ENCODE measurements at regions not wholly inside any gene's neighbourhood (a gene's known extent, or its start where the extent isn't known, plus 50 kb on each side); places are given as distances from the start of the nearest gene placed in this dataset.

GRCh38 chr15:61299075-61299763, 70.1 kb upstream of the RORA start:
- DNase-seq: no peak
- no peak overlapping the region for H3K27ac Mint-ChIP-seq

GRCh38 chr15:61295239-61295638, 66.1 kb upstream of the RORA start:
- Mint-ChIP-seq H3K27me3 (peaks cover 3% of the 10 kb centered on the region), H3K4me3 (no peak overlapping the region), H3K36me3 (ENCODE audit: low read depth) (no peaks in the 10 kb centered on the region), H3K9me3 (peaks cover 3% of the 10 kb centered on the region), H3K4me1 (no peaks in the 10 kb centered on the region), H3K27ac (no peak overlapping the region)
- POLR2A ChIA-PET: no interaction called here
- DNase-seq (no peak), ATAC-seq (ENCODE audit: low read depth) (no peak)
- CTCF ChIA-PET: no interaction called here
- TF ChIP-seq CTCF (IDR thresholded peaks at IDR 0.05): no peak
- intact Hi-C loops (cut with micrococcal nuclease): no loop called here

More at GRCh38 chr15:61299075-61299763, 70.1 kb upstream of the RORA start:
- no peak for TF ChIP-seq CTCF (IDR thresholded peaks at IDR 0.05)
- Mint-ChIP-seq H3K9me3 (no peaks in the 10 kb centered on the region), H3K4me3 (no peak overlapping the region), H3K4me1 (no peaks in the 10 kb centered on the region), H3K27me3 (peaks cover 3% of the 10 kb centered on the region), H3K36me3 (ENCODE audit: low read depth) (no peaks in the 10 kb centered on the region)
- ChIA-PET POLR2A (no interaction called here), CTCF (no interaction called here)
- ATAC-seq (ENCODE audit: low read depth): no peak
- intact Hi-C loops (cut with micrococcal nuclease): no loop called here

GRCh38 chr15:61282661-61283060, 53.6 kb upstream of the RORA start:
- intact Hi-C loops (cut with micrococcal nuclease): no loop called here
- no peak for TF ChIP-seq CTCF (IDR thresholded peaks at IDR 0.05)
- DNase-seq: no peak
- Mint-ChIP-seq H3K9me3 (no peaks in the 10 kb centered on the region), H3K36me3 (ENCODE audit: low read depth) (no peaks in the 10 kb centered on the region), H3K4me1 (no peaks in the 10 kb centered on the region), H3K4me3 (no peak overlapping the region), H3K27ac (no peak overlapping the region), H3K27me3 (peaks cover 14% of the 10 kb centered on the region)
- POLR2A ChIA-PET: no interaction called here
- CTCF ChIA-PET: no interaction called here
- no peak for ATAC-seq (ENCODE audit: low read depth)

- no peaks in the 10 kb centered on the region for H3K9me3 Mint-ChIP-seq
- no peaks in the 10 kb centered on the region for H3K36me3 Mint-ChIP-seq (ENCODE audit: low read depth)
- ChIA-PET POLR2A (no interaction called here), CTCF (no interaction called here)
- DNase-seq (no peak), ATAC-seq (ENCODE audit: low read depth) (no peak)
- H3K27me3 Mint-ChIP-seq: peaks cover 14% of the 10 kb centered on the region
- intact Hi-C loops (cut with micrococcal nuclease): no loop called here
- no peak overlapping the region for H3K4me3 Mint-ChIP-seq
- H3K4me1 Mint-ChIP-seq: no peaks in the 10 kb centered on the region
- no peak for TF ChIP-seq CTCF (IDR thresholded peaks at IDR 0.05)
- no peak overlapping the region for H3K27ac Mint-ChIP-seq
These were observed 52.2 kb upstream of the RORA start for GRCh38 chr15:61281328-61281727.

Measured in activated B cell treated with CpG ODN at 0.5 μM for 24 hours (primary cell).